Activated naive CD4-positive, alpha-beta T cell treated with anti-CD3 and anti-CD28 coated beads, Interleukin-2, amount 10 ng/mL, durations not matched to agents 7 days and 5 days (primary cell): ENCODE measurements at regions not wholly inside any gene's neighbourhood (a gene's known extent, or its start where the extent isn't known, plus 50 kb on each side); places are given as distances from the start of the nearest gene placed in this dataset.
"Not testable (repeated sequence)": the region's sequence is repeated elsewhere in the genome, so short reads cannot be mapped to it uniquely, and the experiment has no call there.

ENCODE experiments used
- CTCF ChIA-PET: fragments of 350-600 bp; sonication (Branson Sonifier 250); formaldehyde crosslinking; loops from one replicate; lab custom pipeline; 2021; ENCODE audit warnings: antibody characterized with exemption; lab: Charles Lee
- DNase-seq: peaks from one replicate; pipeline ENCODE4 v3.0.0-alpha.2; 2020
- H3K27ac Mint-ChIP-seq: one replicate; pipeline ENCODE4 v1.8.0; 2021; ENCODE audit warnings: mild to moderate bottlenecking, moderate library complexity, mixed read lengths
- H3K27me3 Mint-ChIP-seq: one replicate; pipeline ENCODE4 v1.8.0; 2021; ENCODE audit warnings: mild to moderate bottlenecking, mixed read lengths
- H3K36me3 Mint-ChIP-seq: one replicate; pipeline ENCODE4 v1.8.0; 2021; ENCODE audit warnings: mixed read lengths
- H3K4me1 Mint-ChIP-seq: one replicate; pipeline ENCODE4 v1.8.0; 2021; ENCODE audit warnings: mixed read lengths
- H3K4me3 Mint-ChIP-seq: one replicate; pipeline ENCODE4 v1.8.0; 2021; ENCODE audit warnings: mild to moderate bottlenecking, moderate library complexity, mixed read lengths
- H3K9me3 Mint-ChIP-seq: one replicate; pipeline ENCODE4 v1.8.0; 2021; ENCODE audit warnings: mixed read lengths

- no peak overlapping the region for H3K4me3 Mint-ChIP-seq
- no peak for DNase-seq
- peaks cover 11% of the 10 kb centered on the region for H3K9me3 Mint-ChIP-seq
- no peaks in the 10 kb centered on the region for H3K36me3 Mint-ChIP-seq
- no peak overlapping the region for H3K27ac Mint-ChIP-seq
- no peaks in the 10 kb centered on the region for H3K27me3 Mint-ChIP-seq
- CTCF ChIA-PET, result no interaction called here
- no peaks in the 10 kb centered on the region for H3K4me1 Mint-ChIP-seq
Observed at GRCh38 chr12:71315328-71315985, 124.1 kb upstream of the LGR5 start.

DNA sequence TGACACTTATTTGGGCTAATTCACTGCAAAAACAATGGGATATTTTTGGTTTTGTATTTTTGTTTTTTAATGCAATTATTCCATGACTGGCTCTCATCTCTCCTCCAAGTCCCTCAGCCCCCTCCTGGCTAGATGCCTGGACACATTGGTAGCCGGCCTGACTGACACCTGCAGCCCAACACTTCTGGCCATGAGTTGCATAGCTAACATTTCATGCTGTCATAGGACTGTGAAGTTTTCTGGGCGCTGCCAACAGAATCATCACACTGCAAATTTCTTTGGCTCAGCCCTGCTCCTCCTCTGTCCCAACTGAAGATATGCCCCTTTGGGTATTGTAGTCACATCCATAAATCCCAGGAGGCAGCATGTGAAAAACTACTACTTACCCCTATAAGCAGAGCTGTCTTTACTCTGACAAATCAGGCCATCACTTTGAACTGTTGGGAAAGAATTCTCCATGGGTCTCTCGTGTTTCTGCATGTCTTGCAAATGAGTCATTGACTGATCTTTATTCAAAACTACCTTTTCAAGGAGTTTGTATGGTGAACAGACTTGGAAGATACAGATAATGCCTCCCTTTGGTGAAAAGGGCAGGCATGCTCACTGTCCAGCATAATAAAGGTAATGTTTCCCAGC lies 126.7 kb upstream of the LGR5 start:
- H3K4me3 Mint-ChIP-seq, result no peak overlapping the region
- H3K9me3 Mint-ChIP-seq, result peaks cover 1% of the 10 kb centered on the region
- no peak overlapping the region for H3K27ac Mint-ChIP-seq
- CTCF ChIA-PET, result no interaction called here
- no peaks in the 10 kb centered on the region for H3K4me1 Mint-ChIP-seq
- H3K27me3 Mint-ChIP-seq, result no peaks in the 10 kb centered on the region
- H3K36me3 Mint-ChIP-seq, result no peaks in the 10 kb centered on the region
- no peak for DNase-seq

DNA sequence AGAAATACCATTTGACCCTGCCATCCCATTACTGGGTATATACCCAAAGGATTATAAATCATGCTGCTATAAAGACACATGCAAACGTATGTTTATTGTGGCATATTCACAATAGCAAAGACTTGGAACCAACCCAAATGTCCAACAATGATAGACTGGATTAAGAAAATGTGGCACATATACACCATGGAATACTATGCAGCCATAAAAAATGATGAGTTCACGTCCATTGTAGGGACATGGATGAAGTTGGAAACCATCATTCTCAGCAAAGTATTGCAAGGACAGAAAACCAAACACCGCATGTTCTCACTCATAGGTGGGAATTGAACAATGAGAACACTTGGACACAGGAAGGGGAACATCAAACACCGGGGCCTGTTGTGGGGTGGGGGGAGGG lies 128.0 kb upstream of the LGR5 start:
- H3K4me1 Mint-ChIP-seq, H3K4me3 Mint-ChIP-seq, H3K27me3 Mint-ChIP-seq, H3K9me3 Mint-ChIP-seq, DNase-seq, CTCF ChIA-PET, H3K36me3 Mint-ChIP-seq, H3K27ac Mint-ChIP-seq: not testable (repeated sequence)

GRCh38 chr12:71306808-71307207 lies 132.8 kb upstream of the LGR5 start:
- Mint-ChIP-seq H3K27ac (no peak overlapping the region), H3K9me3 (no peaks in the 10 kb centered on the region), H3K27me3 (no peaks in the 10 kb centered on the region), H3K4me3 (no peak overlapping the region), H3K36me3 (no peaks in the 10 kb centered on the region), H3K4me1 (no peaks in the 10 kb centered on the region)
- CTCF ChIA-PET, result no interaction called here
- no peak for DNase-seq

- no peaks in the 10 kb centered on the region for H3K4me1 Mint-ChIP-seq
- H3K36me3 Mint-ChIP-seq, result no peaks in the 10 kb centered on the region
- no peaks in the 10 kb centered on the region for H3K9me3 Mint-ChIP-seq
- DNase-seq, result no peak
- no peaks in the 10 kb centered on the region for H3K27me3 Mint-ChIP-seq
- CTCF ChIA-PET, result no interaction called here
- no peak overlapping the region for H3K4me3 Mint-ChIP-seq
- H3K27ac Mint-ChIP-seq, result no peak overlapping the region
Observed at GRCh38 chr12:71304306-71304705, 135.3 kb upstream of the LGR5 start.

DNA sequence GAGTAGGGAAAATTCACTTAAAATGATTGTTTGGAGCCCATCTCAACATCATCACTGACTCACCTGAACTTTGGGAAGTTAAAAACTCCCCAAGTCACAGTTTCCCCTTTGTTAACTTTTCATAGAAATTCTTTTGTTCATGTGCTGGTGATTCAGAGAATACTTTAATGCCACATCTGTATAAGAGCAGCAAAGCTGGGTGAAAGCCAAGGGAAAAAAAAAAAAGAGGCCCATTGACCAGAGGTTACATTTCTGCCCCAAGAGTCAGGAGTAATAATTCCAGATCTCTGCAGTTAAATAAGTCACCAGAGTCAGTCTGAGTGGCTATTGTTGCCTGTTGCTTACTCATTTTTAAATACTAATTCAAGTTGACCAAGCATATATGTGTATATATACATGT lies 136.4 kb upstream of the LGR5 start:
- H3K27ac Mint-ChIP-seq, result no peak overlapping the region
- no peak overlapping the region for H3K4me3 Mint-ChIP-seq
- no peak for DNase-seq
- H3K27me3 Mint-ChIP-seq, result no peaks in the 10 kb centered on the region
- CTCF ChIA-PET, result no interaction called here
- H3K36me3 Mint-ChIP-seq, result no peaks in the 10 kb centered on the region
- no peaks in the 10 kb centered on the region for H3K9me3 Mint-ChIP-seq
- no peaks in the 10 kb centered on the region for H3K4me1 Mint-ChIP-seq

DNA sequence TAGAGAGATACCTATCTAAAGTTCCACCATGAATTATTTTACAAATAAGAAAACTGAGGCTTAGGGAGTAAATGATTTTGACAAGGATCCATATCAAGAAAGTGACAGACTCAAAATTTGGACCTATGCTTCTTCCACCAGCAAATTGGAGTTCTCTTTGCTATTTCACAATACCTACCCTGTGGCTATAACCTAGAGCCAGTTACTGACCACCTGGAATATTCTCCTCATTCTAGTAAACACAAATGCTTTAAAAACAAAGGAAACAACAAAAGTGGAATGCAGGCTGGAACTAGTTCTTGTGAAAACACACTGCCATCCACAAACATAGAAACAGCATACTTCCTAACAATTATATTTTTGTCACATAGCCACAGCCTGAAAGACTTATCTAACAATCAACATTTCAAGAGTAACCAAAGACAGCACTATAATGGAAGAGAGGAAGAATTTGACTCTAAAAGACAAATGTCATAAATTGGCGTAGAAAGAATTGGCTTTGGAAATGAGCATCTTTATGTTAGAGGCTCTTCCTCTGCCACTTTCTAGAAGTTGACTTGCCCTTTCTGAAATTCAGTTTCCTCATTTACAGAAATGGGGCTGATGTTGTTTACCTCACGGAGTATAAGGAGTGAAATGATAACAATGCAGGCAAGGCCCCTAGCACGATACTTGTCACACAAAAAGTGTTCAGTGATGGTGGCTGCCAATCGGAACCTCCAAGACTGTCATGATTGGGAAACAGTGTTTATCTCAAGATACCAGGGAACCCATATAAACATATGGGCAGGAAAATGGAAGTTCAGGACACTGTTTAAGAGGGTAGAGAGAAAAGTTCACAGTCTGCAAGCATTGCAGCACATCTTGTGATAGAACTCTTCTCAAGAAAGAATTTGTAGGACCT lies 138.6 kb upstream of the LGR5 start:
- H3K27me3 Mint-ChIP-seq, result no peaks in the 10 kb centered on the region
- no peak overlapping the region for H3K4me3 Mint-ChIP-seq
- H3K4me1 Mint-ChIP-seq, result no peaks in the 10 kb centered on the region
- no peak for DNase-seq
- no peaks in the 10 kb centered on the region for H3K9me3 Mint-ChIP-seq
- CTCF ChIA-PET, result no interaction called here
- H3K27ac Mint-ChIP-seq, result no peak overlapping the region
- no peaks in the 10 kb centered on the region for H3K36me3 Mint-ChIP-seq

- H3K36me3 Mint-ChIP-seq, result no peaks in the 10 kb centered on the region
- H3K4me1 Mint-ChIP-seq, result no peaks in the 10 kb centered on the region
- CTCF ChIA-PET, result no interaction called here
- H3K27ac Mint-ChIP-seq, result no peak overlapping the region
- DNase-seq, result no peak
- H3K27me3 Mint-ChIP-seq, result no peaks in the 10 kb centered on the region
- H3K9me3 Mint-ChIP-seq, result no peaks in the 10 kb centered on the region
- H3K4me3 Mint-ChIP-seq, result no peak overlapping the region
Observed at GRCh38 chr12:71299541-71300376, 139.8 kb upstream of the LGR5 start.

DNA sequence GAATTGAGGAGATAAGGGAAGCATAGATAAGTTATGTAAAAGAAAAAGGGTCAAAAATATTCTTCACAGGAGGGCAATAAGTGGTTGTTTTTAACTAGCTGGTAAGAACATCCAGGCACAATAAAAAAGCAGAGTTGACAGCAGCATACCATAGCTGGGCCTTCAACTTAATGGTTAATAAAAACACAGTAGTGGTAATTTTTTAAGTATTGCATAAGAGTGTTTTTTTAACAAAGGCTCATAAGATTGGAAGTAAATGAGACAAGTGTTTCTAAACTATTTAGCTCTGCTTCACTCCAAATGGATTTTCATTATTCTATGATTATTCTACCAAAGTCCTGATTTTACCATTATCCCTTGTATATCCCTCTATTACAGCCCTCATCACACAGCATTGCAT lies 140.1 kb upstream of the TSPAN8 start:
- no peaks in the 10 kb centered on the region for H3K9me3 Mint-ChIP-seq
- H3K36me3 Mint-ChIP-seq, result no peaks in the 10 kb centered on the region
- H3K4me1 Mint-ChIP-seq, result no peaks in the 10 kb centered on the region
- H3K27me3 Mint-ChIP-seq, result no peaks in the 10 kb centered on the region
- DNase-seq, result no peak
- no peak overlapping the region for H3K4me3 Mint-ChIP-seq
- CTCF ChIA-PET, result no interaction called here
- no peak overlapping the region for H3K27ac Mint-ChIP-seq

DNA sequence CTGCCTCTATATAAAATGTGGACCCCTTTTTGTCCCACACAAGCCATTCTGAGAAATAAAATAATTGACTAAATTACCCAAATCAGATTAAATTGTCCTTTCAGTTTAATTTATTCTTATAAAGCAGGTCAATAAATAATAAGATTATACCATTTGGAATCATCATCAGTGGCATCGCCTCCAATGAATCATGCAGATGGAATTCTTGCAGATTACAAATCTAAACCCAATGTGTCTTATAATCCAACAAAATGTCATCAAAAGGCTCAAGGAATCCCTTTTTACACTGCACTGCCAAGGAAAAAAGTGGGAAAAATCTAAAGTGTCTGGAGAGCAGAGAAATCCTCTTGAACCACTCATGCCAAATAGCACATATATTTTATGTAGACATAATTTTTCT lies 138.2 kb upstream of the TSPAN8 start:
- peaks cover 4% of the 10 kb centered on the region for H3K9me3 Mint-ChIP-seq
- H3K4me1 Mint-ChIP-seq, result no peaks in the 10 kb centered on the region
- no peak for DNase-seq
- H3K27ac Mint-ChIP-seq, result no peak overlapping the region
- CTCF ChIA-PET, result no interaction called here
- H3K27me3 Mint-ChIP-seq, result no peaks in the 10 kb centered on the region
- no peak overlapping the region for H3K4me3 Mint-ChIP-seq
- H3K36me3 Mint-ChIP-seq, result no peaks in the 10 kb centered on the region

DNA sequence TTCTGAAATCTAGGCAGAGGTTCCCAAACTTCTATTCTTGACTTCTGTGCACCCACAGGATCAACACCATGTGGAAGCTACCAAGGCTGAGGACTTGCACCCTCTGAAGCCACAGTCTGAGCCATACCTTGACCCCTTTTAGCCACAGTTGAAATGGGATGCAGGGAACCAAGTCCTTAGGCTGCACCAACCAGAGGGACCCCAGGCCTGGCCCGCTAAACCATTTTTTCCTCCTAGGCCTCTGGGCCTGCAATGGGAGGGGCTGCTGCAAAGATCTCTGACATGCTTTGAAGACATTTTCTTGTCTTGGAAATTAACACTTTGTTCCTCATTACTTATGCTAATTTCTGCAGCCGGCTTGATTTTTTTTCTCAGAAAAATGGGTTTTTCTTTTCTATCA lies 133.9 kb upstream of the TSPAN8 start:
- Mint-ChIP-seq H3K36me3 (no peaks in the 10 kb centered on the region), H3K27me3 (no peaks in the 10 kb centered on the region), H3K4me1 (no peaks in the 10 kb centered on the region), H3K9me3 (peaks cover 5% of the 10 kb centered on the region), H3K4me3 (no peak overlapping the region), H3K27ac (no peak overlapping the region)
- no peak for DNase-seq
- CTCF ChIA-PET, result no interaction called here

DNA sequence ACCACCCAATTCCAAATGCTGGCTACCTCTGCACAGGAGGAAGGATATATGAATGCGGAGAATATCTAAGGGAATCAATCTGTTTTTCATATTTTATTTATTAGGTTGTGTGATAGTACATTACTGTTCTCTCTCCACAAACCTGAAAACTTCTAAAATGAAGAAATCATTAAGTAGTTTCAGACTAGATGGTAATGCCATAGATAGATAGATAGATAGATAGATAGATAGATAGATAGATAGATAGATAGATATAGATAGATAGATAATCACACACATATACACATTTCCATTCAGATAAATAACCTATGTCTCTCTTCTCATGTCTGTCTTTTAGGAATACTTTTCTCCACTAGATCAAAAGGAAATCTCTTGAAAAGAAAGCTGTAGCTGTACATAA lies 126.1 kb upstream of the TSPAN8 start:
- Mint-ChIP-seq H3K4me3 (no peak overlapping the region), H3K36me3 (no peaks in the 10 kb centered on the region), H3K27ac (no peak overlapping the region), H3K9me3 (no peaks in the 10 kb centered on the region), H3K27me3 (no peaks in the 10 kb centered on the region), H3K4me1 (no peaks in the 10 kb centered on the region)
- CTCF ChIA-PET, result no interaction called here
- no peak for DNase-seq

- H3K9me3 Mint-ChIP-seq, result no peaks in the 10 kb centered on the region
- no peaks in the 10 kb centered on the region for H3K4me1 Mint-ChIP-seq
- CTCF ChIA-PET, result no interaction called here
- H3K27me3 Mint-ChIP-seq, result no peaks in the 10 kb centered on the region
- no peak overlapping the region for H3K27ac Mint-ChIP-seq
- no peaks in the 10 kb centered on the region for H3K36me3 Mint-ChIP-seq
- DNase-seq, result no peak
- H3K4me3 Mint-ChIP-seq, result no peak overlapping the region
Observed at GRCh38 chr12:71282925-71283324, 125.1 kb upstream of the TSPAN8 start.

DNA sequence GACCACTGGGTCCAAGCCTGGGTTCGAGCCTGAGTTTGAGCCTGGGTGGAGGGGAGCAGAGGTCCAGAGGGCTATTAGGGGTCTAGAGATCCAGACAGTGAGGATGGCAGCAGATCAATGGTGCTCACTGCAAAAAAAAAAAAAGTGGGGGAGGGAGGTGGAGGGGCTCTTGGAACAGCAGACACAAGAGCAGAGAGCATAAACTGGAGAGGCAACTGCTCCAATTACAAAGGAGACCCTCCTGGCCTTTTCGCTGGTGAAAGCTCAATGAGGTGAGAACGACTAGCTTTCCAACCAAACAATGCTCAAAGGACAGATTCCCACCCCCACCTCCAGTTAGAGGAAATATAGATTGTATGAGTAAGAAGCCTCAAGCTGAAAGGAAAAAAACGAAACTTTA lies 124.2 kb upstream of the TSPAN8 start:
- H3K4me3 Mint-ChIP-seq, result no peak overlapping the region
- no peaks in the 10 kb centered on the region for H3K36me3 Mint-ChIP-seq

More for the DNA sequence above, 124.2 kb upstream of the TSPAN8 start:
- CTCF ChIA-PET, result no interaction called here
- no peak overlapping the region for H3K27ac Mint-ChIP-seq
- H3K9me3 Mint-ChIP-seq, result no peaks in the 10 kb centered on the region
- H3K27me3 Mint-ChIP-seq, result no peaks in the 10 kb centered on the region
- no peaks in the 10 kb centered on the region for H3K4me1 Mint-ChIP-seq
- no peak for DNase-seq
